HL-60 (cell line): ENCODE measurements at regions not wholly inside any gene's neighbourhood (a gene's known extent, or its start where the extent isn't known, plus 50 kb on each side); places are given as distances from the start of the nearest gene placed in this dataset.

Source experiments
- DNase-seq, 2 experiments: peaks; one replicate each; pipeline ENCODE4 v3.0.0-alpha.2; 2010 to 2020; ENCODE audit warnings: low read depth in 1 of 2, low spot score in 1 of 2
- H3K27ac ChIP-seq: fragments of 250-450 bp; sonication (Bioruptor Pico); replicated peaks from 2 replicates; pipeline ENCODE4 v1.5.1; 2020; ENCODE audit warnings: mild to moderate bottlenecking, moderate library complexity
- H3K27me3 ChIP-seq: fragments of 250-450 bp; sonication (Bioruptor Pico); 2 replicates; pipeline ENCODE4 v1.5.1; 2021; ENCODE audit warnings: mild to moderate bottlenecking, moderate library complexity; ENCODE audit not compliant: insufficient read depth, poor library complexity, severe bottlenecking
- H3K4me3 ChIP-seq: replicated peaks from 2 replicates; pipeline ENCODE4 v1.5.1; 2011; ENCODE audit warnings: mild to moderate bottlenecking, control low read depth, low read length; ENCODE audit not compliant: insufficient read depth
- CTCF ChIP-seq: IDR thresholded peaks from one replicate; pipeline ENCODE4 v1.5.1; 2011; ENCODE audit warnings: low read length, control low read depth, inconsistent platforms; ENCODE audit not compliant: insufficient read depth
- GABPA ChIP-seq: IDR thresholded peaks from 2 replicates; pipeline ENCODE4 v1.6.1; 2012; ENCODE audit warnings: low read depth
- POLR2AphosphoS5 ChIP-seq: IDR thresholded peaks from 2 replicates; pipeline ENCODE4 v1.6.1; 2012; ENCODE audit warnings: low read depth
- REST ChIP-seq: IDR thresholded peaks from 2 replicates; pipeline ENCODE4 v1.6.1; 2012; ENCODE audit warnings: low read depth; ENCODE audit not compliant: insufficient replicate concordance
- SPI1 ChIP-seq: IDR thresholded peaks from 2 replicates; pipeline ENCODE4 v1.6.1; 2012; ENCODE audit warnings: low read depth, mild to moderate bottlenecking, borderline replicate concordance

GRCh38 chr16:5639531-5639930, 541.9 kb upstream of the EEF2KMT start:
- H3K4me3 ChIP-seq = no peak overlapping the region
- H3K27me3 ChIP-seq = no peaks in the 10 kb centered on the region
- no peak for TF ChIP-seq GABPA
- no peak for TF ChIP-seq POLR2AphosphoS5
- TF ChIP-seq REST = no peak
- TF ChIP-seq CTCF = no peak
- TF ChIP-seq SPI1 = no peak
- no peak overlapping the region for H3K27ac ChIP-seq
- no peak for DNase-seq

DNA sequence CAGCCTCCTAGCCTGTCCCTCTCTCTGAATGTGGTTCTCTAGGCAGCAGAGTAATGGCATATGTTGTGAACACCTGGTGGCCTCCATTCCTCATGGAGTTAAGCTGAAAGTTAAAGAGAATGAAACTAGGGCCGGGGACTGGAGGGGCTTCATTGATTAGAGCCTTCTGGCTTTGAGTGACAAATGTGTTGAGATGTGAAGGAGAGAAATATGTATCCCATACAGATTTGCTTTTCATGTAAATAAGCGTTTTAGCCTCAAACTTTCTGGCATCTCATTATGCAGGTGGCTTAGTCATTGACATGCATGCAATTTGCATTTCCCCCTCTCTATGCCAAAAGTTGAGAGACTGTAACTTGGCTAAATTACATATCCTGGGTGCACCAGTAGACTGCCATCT, 537.7 kb upstream of the EEF2KMT start:
- DNase-seq = no peak
- Histone ChIP-seq H3K27me3 (no peaks in the 10 kb centered on the region), H3K27ac (no peak overlapping the region), H3K4me3 (no peak overlapping the region)
- TF ChIP-seq GABPA (no peak), REST (no peak), SPI1 (no peak), POLR2AphosphoS5 (no peak), CTCF (no peak)

DNA sequence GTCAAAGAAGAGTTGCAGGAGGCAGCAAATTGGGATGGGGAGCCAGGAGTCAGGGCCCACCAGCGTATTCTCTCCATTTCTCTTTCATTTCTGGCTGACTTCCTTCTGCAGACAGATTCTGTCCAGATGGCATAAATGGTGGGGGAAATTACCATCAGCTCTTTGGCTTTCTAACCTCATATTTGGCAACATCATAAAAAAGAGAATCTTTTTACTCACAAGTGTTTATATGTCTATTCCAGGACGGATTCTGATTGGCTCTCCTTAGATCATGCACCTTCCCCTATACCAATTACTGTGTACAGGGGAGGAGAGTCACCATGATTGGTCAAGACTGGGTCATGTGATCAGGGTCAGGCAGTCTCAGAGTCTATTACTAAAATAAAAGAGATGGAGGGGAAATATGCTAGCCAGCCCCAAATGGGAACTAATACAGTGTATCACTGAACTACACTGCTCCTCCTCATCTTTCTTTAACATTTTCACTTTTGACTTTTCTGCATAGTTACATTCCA, 537.1 kb upstream of the EEF2KMT start:
- no peak for TF ChIP-seq SPI1
- no peak for TF ChIP-seq REST
- no peak for DNase-seq
- Histone ChIP-seq H3K27me3 (no peaks in the 10 kb centered on the region), H3K27ac (no peak overlapping the region), H3K4me3 (no peak overlapping the region)
